ENCODE measurements at regions not wholly inside any gene's neighbourhood (a gene's known extent, or its start where the extent isn't known, plus 50 kb on each side); places are given as distances from the start of the nearest gene placed in this dataset.

- no peak overlapping the region for H3K4me3 ChIP-seq (ENCODE audit: low read depth, low read length)
- no peak for TF ChIP-seq CTCF (IDR thresholded peaks at IDR 0.05; ENCODE audit: low read depth, low read length)
Observed at GRCh38 chr7:69510114-69510513, 88.2 kb upstream of the AUTS2 start.

- H3K4me3 ChIP-seq (ENCODE audit: low read depth, low read length), result no peak overlapping the region
- TF ChIP-seq CTCF (IDR thresholded peaks at IDR 0.05; ENCODE audit: low read depth, low read length), result no peak
Observed at GRCh38 chr7:69515495-69516212, 82.6 kb upstream of the AUTS2 start.

- no peak for TF ChIP-seq CTCF (IDR thresholded peaks at IDR 0.05; ENCODE audit: low read depth, low read length)
Observed at GRCh38 chr7:69516238-69516820, 81.9 kb upstream of the AUTS2 start.

GRCh38 chr7:69517985-69518704 lies 80.1 kb upstream of the AUTS2 start:
- H3K4me3 ChIP-seq (ENCODE audit: low read depth, low read length), result no peak overlapping the region

More at GRCh38 chr7:69516238-69516820, 81.9 kb upstream of the AUTS2 start:
- H3K4me3 ChIP-seq (ENCODE audit: low read depth, low read length), result no peak overlapping the region

GRCh38 chr7:69518705-69519077 lies 79.6 kb upstream of the AUTS2 start:
- H3K4me3 ChIP-seq (ENCODE audit: low read depth, low read length), result no peak overlapping the region
- no peak for TF ChIP-seq CTCF (IDR thresholded peaks at IDR 0.05; ENCODE audit: low read depth, low read length)

More at GRCh38 chr7:69517985-69518704, 80.1 kb upstream of the AUTS2 start:
- no peak for TF ChIP-seq CTCF (IDR thresholded peaks at IDR 0.05; ENCODE audit: low read depth, low read length)

- no peak for TF ChIP-seq CTCF (IDR thresholded peaks at IDR 0.05; ENCODE audit: low read depth, low read length)
- H3K4me3 ChIP-seq (ENCODE audit: low read depth, low read length), result no peak overlapping the region
Observed at GRCh38 chr7:69526570-69526969, 71.7 kb upstream of the AUTS2 start.

GRCh38 chr7:69527706-69528105 lies 70.6 kb upstream of the AUTS2 start:
- H3K4me3 ChIP-seq (ENCODE audit: low read depth, low read length), result no peak overlapping the region
- TF ChIP-seq CTCF (IDR thresholded peaks at IDR 0.05; ENCODE audit: low read depth, low read length), result no peak
